K562 (cell line): ENCODE measurements at regions not wholly inside any gene's neighbourhood (a gene's known extent, or its start where the extent isn't known, plus 50 kb on each side); places are given as distances from the start of the nearest gene placed in this dataset.

Source experiments
- EGR1 ChIP-seq: fragments of 450-650 bp; conservative IDR thresholded peaks from 2 replicates; pipeline ENCODE4 v1.6.1; 2017; ENCODE audit warnings: mild to moderate bottlenecking
- EP400 ChIP-seq: fragments of 450-650 bp; IDR thresholded peaks from 2 replicates; pipeline ENCODE4 v1.6.1; 2017; ENCODE audit warnings: antibody characterized with exemption, mild to moderate bottlenecking, moderate library complexity
- ETV6 ChIP-seq, 3 experiments: fragments of 150-350 bp in 1 of 3; sonication (generic) in 1 of 3; formaldehyde crosslinking in 1 of 3; IDR thresholded peaks; 2 replicates each; pipeline versions ENCODE4 v1.6.1 to v1.8.0; 2014 to 2022; ENCODE audit warnings: borderline replicate concordance in 2 of 3, low read depth in 2 of 3, antibody characterized with exemption in 1 of 3, low read length in 1 of 3, mild to moderate bottlenecking in 1 of 3, missing genetic modification reagents in 1 of 3
- EZH2 ChIP-seq: IDR thresholded peaks from 2 replicates; pipeline ENCODE4 v1.6.1; 2012; ENCODE audit warnings: low read depth, mild to moderate bottlenecking, inconsistent platforms, low read length, borderline replicate concordance
- HCFC1 ChIP-seq: IDR thresholded peaks from 2 replicates; pipeline ENCODE4 v1.6.1; 2012; ENCODE audit warnings: low read depth, low read length, improper control_type of control experiment
- HNRNPK ChIP-seq: fragments of 200-400 bp; formaldehyde crosslinking; IDR thresholded peaks from one replicate; pipeline ENCODE4 v1.6.1; 2018; ENCODE audit warnings: mild to moderate bottlenecking, low read depth, low read length; ENCODE audit not compliant: poor library complexity, severe bottlenecking
- IRF2 ChIP-seq: sonication (generic); formaldehyde crosslinking; IDR thresholded peaks from 2 replicates; pipeline ENCODE4 v1.8.1; 2022; ENCODE audit warnings: mild to moderate bottlenecking, missing genetic modification reagents
- MNT ChIP-seq, 2 experiments: fragments of 450-650 bp; conservative IDR thresholded peaks; 2 replicates each; pipeline ENCODE4 v1.6.1; 2017; ENCODE audit warnings: mild to moderate bottlenecking in 2 of 2, moderate library complexity in 2 of 2
- POLR2A ChIP-seq: fragments of 450-650 bp; conservative IDR thresholded peaks from 2 replicates; pipeline ENCODE4 v1.6.1; 2016
- YY1 ChIP-seq, 3 experiments: IDR thresholded peaks; 2 replicates each; pipeline ENCODE4 v1.6.1; 2011; ENCODE audit warnings: low read length in 2 of 3, mild to moderate bottlenecking in 2 of 3, moderate library complexity in 2 of 3, borderline replicate concordance in 1 of 3, control low read depth in 1 of 3, low read depth in 1 of 3; ENCODE audit not compliant: insufficient read depth in 3 of 3, insufficient replicate concordance in 2 of 3, control insufficient read depth in 1 of 3, insufficient read length in 1 of 3; ENCODE audit errors: extremely low read depth in 1 of 3
- ZNF395 ChIP-seq: fragments of 200-800 bp; sonication (Bioruptor generic); IDR thresholded peaks from 2 replicates; pipeline ENCODE4 v1.6.1; 2017; ENCODE audit warnings: missing genetic modification characterization, missing compliant biosample characterization
- ZNF511 ChIP-seq: sonication (generic); formaldehyde crosslinking; IDR thresholded peaks from 2 replicates; pipeline ENCODE4 v1.8.0; 2022; ENCODE audit warnings: mild to moderate bottlenecking, missing genetic modification reagents

GRCh38 chr17:45584092-45585036 lies 93.8 kb upstream of the PLEKHM1 start (continued):
- no peak for TF ChIP-seq IRF2 (CRISPR knock-in tag)
- peak; percentile 1; the same call in 1 of the 2 replicates for TF ChIP-seq EZH2
- TF ChIP-seq HCFC1, result 0 out of 2 replicates have a peak, but pooled peaks have one; percentile 28
- peak; percentile 38; the same call in 1 of the 2 replicates for TF ChIP-seq EGR1
- TF ChIP-seq ETV6 (IDR thresholded peaks at IDR 0.05; ENCODE audit: borderline replicate concordance in 1 of 2, low read depth in 2 of 2, low read length in 1 of 2), result no peak
- no peak for TF ChIP-seq ETV6 (CRISPR knock-in tag; IDR thresholded peaks at IDR 0.05; ENCODE audit: borderline replicate concordance)
- TF ChIP-seq ZNF511 (CRISPR knock-in tag), result peak; percentile 47; the same call in 1 of the 2 replicates
- TF ChIP-seq ZNF395 (CRISPR knock-in tag), result peak; percentile 48; the same call in 1 of the 2 replicates
- peak in 1 of 2 experiments; percentile 48; a peak in 1 of 4 replicates for TF ChIP-seq MNT (conservative IDR thresholded peaks at IDR 0.05)
- TF ChIP-seq YY1 (IDR thresholded peaks at IDR 0.05; ENCODE audit: borderline replicate concordance in 1 of 3, control insufficient read depth in 1 of 3, extremely low read depth in 1 of 3, insufficient read depth in 3 of 3, insufficient read length in 1 of 3, insufficient replicate concordance in 2 of 3, low read depth in 1 of 3, low read length in 2 of 3), result peak in 1 of 3 experiments; percentile 44
- peak; percentile 55; the same call in 1 of the 2 replicates for TF ChIP-seq POLR2A
- TF ChIP-seq HNRNPK, result peak; percentile 18
- peak; percentile 38; the same call in 1 of the 2 replicates for TF ChIP-seq EP400
